ENCODE measurements at regions not wholly inside any gene's neighbourhood (a gene's known extent, or its start where the extent isn't known, plus 50 kb on each side); places are given as distances from the start of the nearest gene placed in this dataset.
A peak's percentile ranks its signal among the peaks of the same experiment; 100 is the strongest.

GRCh38 chr12:59164991-59165718 lies 244.9 kb upstream of the LRIG3 start:
- no peaks in the 10 kb centered on the region for H3K36me3 ChIP-seq (ENCODE audit: insufficient read depth, low read length)
- H3K4me1 ChIP-seq (ENCODE audit: control insufficient read depth, insufficient read depth, low read length, unreplicated experiment): no peaks in the 10 kb centered on the region
- no peaks in the 10 kb centered on the region for H3K27me3 ChIP-seq (ENCODE audit: insufficient read depth, low read length)
- no peaks in the 10 kb centered on the region for H3K79me2 ChIP-seq (ENCODE audit: control insufficient read depth, insufficient read depth, low read length, unreplicated experiment)
- H3K4me3 ChIP-seq (ENCODE audit: low read depth, low read length): no peak overlapping the region
- H3K27ac ChIP-seq (ENCODE audit: low read depth, low read length): no peak overlapping the region
- peak overlapping the region; percentile 66 for H2AFZ ChIP-seq (ENCODE audit: low read length, unreplicated experiment)

DNA sequence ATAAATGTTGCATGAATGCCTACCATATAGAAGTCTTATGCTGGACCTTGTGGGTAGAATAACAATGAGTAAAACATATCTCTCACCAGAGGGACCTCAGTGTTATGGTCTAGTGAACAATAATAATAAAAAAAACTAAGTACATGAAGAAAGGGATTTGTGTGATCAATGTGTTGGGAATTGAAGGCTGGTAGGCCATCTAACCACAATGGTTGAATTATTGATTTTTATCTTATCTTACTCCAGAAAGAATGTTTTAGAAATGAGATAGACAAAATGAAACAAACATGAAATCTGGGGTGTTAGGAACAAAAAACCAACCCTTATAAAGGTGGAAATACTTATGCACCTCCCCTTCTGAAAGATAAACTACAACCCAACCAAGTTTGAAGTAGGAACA lies 243.9 kb upstream of the LRIG3 start:
- no peaks in the 10 kb centered on the region for H3K4me1 ChIP-seq (ENCODE audit: control insufficient read depth, insufficient read depth, low read length, unreplicated experiment)
- no peaks in the 10 kb centered on the region for H3K36me3 ChIP-seq (ENCODE audit: insufficient read depth, low read length)
- H2AFZ ChIP-seq (ENCODE audit: low read length, unreplicated experiment): peak overlapping the region; percentile 66
- H3K79me2 ChIP-seq (ENCODE audit: control insufficient read depth, insufficient read depth, low read length, unreplicated experiment): no peaks in the 10 kb centered on the region
- no peak overlapping the region for H3K4me3 ChIP-seq (ENCODE audit: low read depth, low read length)
- H3K27me3 ChIP-seq (ENCODE audit: insufficient read depth, low read length): no peaks in the 10 kb centered on the region
- H3K27ac ChIP-seq (ENCODE audit: low read depth, low read length): no peak overlapping the region

GRCh38 chr12:59158681-59159080 lies 238.4 kb upstream of the LRIG3 start:
- no peak overlapping the region for H3K4me3 ChIP-seq (ENCODE audit: low read depth, low read length)
- no peaks in the 10 kb centered on the region for H3K4me1 ChIP-seq (ENCODE audit: control insufficient read depth, insufficient read depth, low read length, unreplicated experiment)
- H3K79me2 ChIP-seq (ENCODE audit: control insufficient read depth, insufficient read depth, low read length, unreplicated experiment): no peaks in the 10 kb centered on the region
- no peaks in the 10 kb centered on the region for H3K27me3 ChIP-seq (ENCODE audit: insufficient read depth, low read length)
- H3K36me3 ChIP-seq (ENCODE audit: insufficient read depth, low read length): no peaks in the 10 kb centered on the region
- H3K27ac ChIP-seq (ENCODE audit: low read depth, low read length): no peak overlapping the region
- H2AFZ ChIP-seq (ENCODE audit: low read length, unreplicated experiment): no peak overlapping the region

- no peaks in the 10 kb centered on the region for H3K27me3 ChIP-seq (ENCODE audit: insufficient read depth, low read length)
- H3K4me1 ChIP-seq (ENCODE audit: control insufficient read depth, insufficient read depth, low read length, unreplicated experiment): no peaks in the 10 kb centered on the region
- H3K36me3 ChIP-seq (ENCODE audit: insufficient read depth, low read length): no peaks in the 10 kb centered on the region
- no peaks in the 10 kb centered on the region for H3K79me2 ChIP-seq (ENCODE audit: control insufficient read depth, insufficient read depth, low read length, unreplicated experiment)
- H2AFZ ChIP-seq (ENCODE audit: low read length, unreplicated experiment): no peak overlapping the region
- no peak overlapping the region for H3K4me3 ChIP-seq (ENCODE audit: low read depth, low read length)
- H3K27ac ChIP-seq (ENCODE audit: low read depth, low read length): no peak overlapping the region
These were observed 237.8 kb upstream of the LRIG3 start for GRCh38 chr12:59158066-59158465.

DNA sequence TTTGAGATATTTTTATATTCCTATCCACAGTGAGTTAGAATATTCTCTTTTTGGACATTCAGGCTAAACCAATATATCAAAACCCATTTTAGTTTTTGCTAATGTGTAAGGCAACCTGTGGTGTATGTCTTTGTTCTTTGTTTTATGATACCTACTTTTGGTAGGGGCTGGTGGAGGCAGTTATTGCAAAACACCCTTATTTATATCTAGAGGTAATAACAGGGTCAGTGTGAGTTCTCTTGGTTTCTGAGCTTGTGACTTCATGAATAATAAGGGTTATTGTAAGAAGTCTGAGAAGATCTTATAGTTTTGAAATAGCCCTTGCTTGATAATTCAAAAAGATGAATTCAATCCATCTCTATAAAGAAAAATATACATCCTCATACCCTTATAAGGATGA lies 235.1 kb upstream of the LRIG3 start:
- Histone ChIP-seq H3K36me3 (ENCODE audit: insufficient read depth, low read length) (no peaks in the 10 kb centered on the region), H3K79me2 (ENCODE audit: control insufficient read depth, insufficient read depth, low read length, unreplicated experiment) (no peaks in the 10 kb centered on the region), H3K4me1 (ENCODE audit: control insufficient read depth, insufficient read depth, low read length, unreplicated experiment) (no peaks in the 10 kb centered on the region), H3K27ac (ENCODE audit: low read depth, low read length) (no peak overlapping the region), H3K4me3 (ENCODE audit: low read depth, low read length) (no peak overlapping the region), H2AFZ (ENCODE audit: low read length, unreplicated experiment) (no peak overlapping the region), H3K27me3 (ENCODE audit: insufficient read depth, low read length) (no peaks in the 10 kb centered on the region)

- H3K79me2 ChIP-seq (ENCODE audit: control insufficient read depth, insufficient read depth, low read length, unreplicated experiment): no peaks in the 10 kb centered on the region
- H2AFZ ChIP-seq (ENCODE audit: low read length, unreplicated experiment): no peak overlapping the region
- H3K36me3 ChIP-seq (ENCODE audit: insufficient read depth, low read length): no peaks in the 10 kb centered on the region
- no peak overlapping the region for H3K4me3 ChIP-seq (ENCODE audit: low read depth, low read length)
- no peak overlapping the region for H3K27ac ChIP-seq (ENCODE audit: low read depth, low read length)
- H3K4me1 ChIP-seq (ENCODE audit: control insufficient read depth, insufficient read depth, low read length, unreplicated experiment): no peaks in the 10 kb centered on the region
- H3K27me3 ChIP-seq (ENCODE audit: insufficient read depth, low read length): no peaks in the 10 kb centered on the region
These were observed 230.9 kb upstream of the LRIG3 start for GRCh38 chr12:59151243-59151642.

- Histone ChIP-seq H3K27me3 (ENCODE audit: insufficient read depth, low read length) (no peaks in the 10 kb centered on the region), H3K36me3 (ENCODE audit: insufficient read depth, low read length) (no peaks in the 10 kb centered on the region), H2AFZ (ENCODE audit: low read length, unreplicated experiment) (no peak overlapping the region), H3K4me3 (ENCODE audit: low read depth, low read length) (no peak overlapping the region), H3K79me2 (ENCODE audit: control insufficient read depth, insufficient read depth, low read length, unreplicated experiment) (no peaks in the 10 kb centered on the region), H3K27ac (ENCODE audit: low read depth, low read length) (no peak overlapping the region), H3K4me1 (ENCODE audit: control insufficient read depth, insufficient read depth, low read length, unreplicated experiment) (no peaks in the 10 kb centered on the region)
These were observed 229.8 kb upstream of the LRIG3 start for GRCh38 chr12:59149995-59150642.

GRCh38 chr12:59147791-59148190 lies 227.5 kb upstream of the LRIG3 start:
- H3K36me3 ChIP-seq (ENCODE audit: insufficient read depth, low read length): no peaks in the 10 kb centered on the region
- H3K27me3 ChIP-seq (ENCODE audit: insufficient read depth, low read length): no peaks in the 10 kb centered on the region
- no peaks in the 10 kb centered on the region for H3K4me1 ChIP-seq (ENCODE audit: control insufficient read depth, insufficient read depth, low read length, unreplicated experiment)
- no peak overlapping the region for H3K4me3 ChIP-seq (ENCODE audit: low read depth, low read length)
- no peak overlapping the region for H3K27ac ChIP-seq (ENCODE audit: low read depth, low read length)
- H3K79me2 ChIP-seq (ENCODE audit: control insufficient read depth, insufficient read depth, low read length, unreplicated experiment): no peaks in the 10 kb centered on the region
- H2AFZ ChIP-seq (ENCODE audit: low read length, unreplicated experiment): no peak overlapping the region

DNA sequence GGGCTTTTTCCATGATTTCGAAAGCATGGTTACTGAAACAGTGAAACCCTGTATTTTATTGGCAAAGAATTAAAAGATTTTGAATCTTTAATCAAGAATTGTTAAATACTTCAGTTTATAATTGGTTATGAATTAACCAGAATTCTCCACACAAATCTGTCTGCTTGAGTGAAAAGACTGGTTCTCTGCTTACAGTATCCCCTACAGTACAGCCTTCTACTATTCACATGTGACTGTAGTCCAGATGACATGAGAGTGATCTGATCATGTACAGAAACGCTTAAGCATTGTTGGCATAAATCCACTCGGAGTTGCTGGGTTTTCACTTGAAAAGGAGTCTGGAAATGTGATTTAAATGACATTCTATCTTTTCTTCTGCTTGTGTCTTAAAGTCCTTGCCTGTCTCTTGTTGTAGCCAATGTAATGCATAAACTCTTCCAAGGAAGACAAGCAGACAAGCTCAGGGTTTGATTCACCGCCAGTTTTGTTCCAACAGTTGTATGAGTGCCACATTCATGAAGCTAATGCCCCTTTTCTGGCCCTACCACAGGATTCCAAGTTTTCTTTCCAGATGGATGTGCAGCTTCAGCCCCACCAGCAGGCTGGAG lies 222.0 kb upstream of the LRIG3 start:
- Histone ChIP-seq H3K79me2 (ENCODE audit: control insufficient read depth, insufficient read depth, low read length, unreplicated experiment) (no peaks in the 10 kb centered on the region), H3K27me3 (ENCODE audit: insufficient read depth, low read length) (no peaks in the 10 kb centered on the region), H3K4me1 (ENCODE audit: control insufficient read depth, insufficient read depth, low read length, unreplicated experiment) (no peaks in the 10 kb centered on the region), H2AFZ (ENCODE audit: low read length, unreplicated experiment) (no peak overlapping the region), H3K27ac (ENCODE audit: low read depth, low read length) (no peak overlapping the region), H3K4me3 (ENCODE audit: low read depth, low read length) (no peak overlapping the region), H3K36me3 (ENCODE audit: insufficient read depth, low read length) (no peaks in the 10 kb centered on the region)

GRCh38 chr12:59134750-59135149 lies 214.4 kb upstream of the LRIG3 start:
- Histone ChIP-seq H3K27ac (ENCODE audit: low read depth, low read length) (no peak overlapping the region), H2AFZ (ENCODE audit: low read length, unreplicated experiment) (no peak overlapping the region), H3K36me3 (ENCODE audit: insufficient read depth, low read length) (no peaks in the 10 kb centered on the region), H3K27me3 (ENCODE audit: insufficient read depth, low read length) (no peaks in the 10 kb centered on the region), H3K4me1 (ENCODE audit: control insufficient read depth, insufficient read depth, low read length, unreplicated experiment) (no peaks in the 10 kb centered on the region), H3K79me2 (ENCODE audit: control insufficient read depth, insufficient read depth, low read length, unreplicated experiment) (no peaks in the 10 kb centered on the region), H3K4me3 (ENCODE audit: low read depth, low read length) (no peak overlapping the region)

- no peak overlapping the region for H2AFZ ChIP-seq (ENCODE audit: low read length, unreplicated experiment)
- no peak overlapping the region for H3K27ac ChIP-seq (ENCODE audit: low read depth, low read length)
- H3K79me2 ChIP-seq (ENCODE audit: control insufficient read depth, insufficient read depth, low read length, unreplicated experiment): no peaks in the 10 kb centered on the region
- H3K36me3 ChIP-seq (ENCODE audit: insufficient read depth, low read length): no peaks in the 10 kb centered on the region
- no peak overlapping the region for H3K4me3 ChIP-seq (ENCODE audit: low read depth, low read length)
- H3K27me3 ChIP-seq (ENCODE audit: insufficient read depth, low read length): no peaks in the 10 kb centered on the region
- H3K4me1 ChIP-seq (ENCODE audit: control insufficient read depth, insufficient read depth, low read length, unreplicated experiment): no peaks in the 10 kb centered on the region
These were observed 211.2 kb upstream of the LRIG3 start for GRCh38 chr12:59131462-59131861.

Data from ACC112 (cell line).